HL-60 (cell line): ENCODE measurements at regions not wholly inside any gene's neighbourhood (a gene's known extent, or its start where the extent isn't known, plus 50 kb on each side); places are given as distances from the start of the nearest gene placed in this dataset.

ENCODE experiments used
- DNase-seq, 2 experiments: peaks; one replicate each; pipeline ENCODE4 v3.0.0-alpha.2; 2010 to 2020; ENCODE audit warnings: low read depth in 1 of 2, low spot score in 1 of 2
- H3K27ac ChIP-seq: fragments of 250-450 bp; sonication (Bioruptor Pico); replicated peaks from 2 replicates; pipeline ENCODE4 v1.5.1; 2020; ENCODE audit warnings: mild to moderate bottlenecking, moderate library complexity
- H3K27me3 ChIP-seq: fragments of 250-450 bp; sonication (Bioruptor Pico); 2 replicates; pipeline ENCODE4 v1.5.1; 2021; ENCODE audit warnings: mild to moderate bottlenecking, moderate library complexity; ENCODE audit not compliant: insufficient read depth, poor library complexity, severe bottlenecking
- H3K4me3 ChIP-seq: replicated peaks from 2 replicates; pipeline ENCODE4 v1.5.1; 2011; ENCODE audit warnings: mild to moderate bottlenecking, control low read depth, low read length; ENCODE audit not compliant: insufficient read depth
- GABPA ChIP-seq: IDR thresholded peaks from 2 replicates; pipeline ENCODE4 v1.6.1; 2012; ENCODE audit warnings: low read depth
- POLR2AphosphoS5 ChIP-seq: IDR thresholded peaks from 2 replicates; pipeline ENCODE4 v1.6.1; 2012; ENCODE audit warnings: low read depth
- SPI1 ChIP-seq: IDR thresholded peaks from 2 replicates; pipeline ENCODE4 v1.6.1; 2012; ENCODE audit warnings: low read depth, mild to moderate bottlenecking, borderline replicate concordance
- TF ChIP-seq, protein P1 (sequence below): IDR thresholded peaks from one replicate; pipeline ENCODE4 v1.5.1; 2011; ENCODE audit warnings: low read length, control low read depth, inconsistent platforms; ENCODE audit not compliant: insufficient read depth
- TF ChIP-seq, protein P2 (sequence below): IDR thresholded peaks from 2 replicates; pipeline ENCODE4 v1.6.1; 2012; ENCODE audit warnings: low read depth; ENCODE audit not compliant: insufficient replicate concordance

DNA sequence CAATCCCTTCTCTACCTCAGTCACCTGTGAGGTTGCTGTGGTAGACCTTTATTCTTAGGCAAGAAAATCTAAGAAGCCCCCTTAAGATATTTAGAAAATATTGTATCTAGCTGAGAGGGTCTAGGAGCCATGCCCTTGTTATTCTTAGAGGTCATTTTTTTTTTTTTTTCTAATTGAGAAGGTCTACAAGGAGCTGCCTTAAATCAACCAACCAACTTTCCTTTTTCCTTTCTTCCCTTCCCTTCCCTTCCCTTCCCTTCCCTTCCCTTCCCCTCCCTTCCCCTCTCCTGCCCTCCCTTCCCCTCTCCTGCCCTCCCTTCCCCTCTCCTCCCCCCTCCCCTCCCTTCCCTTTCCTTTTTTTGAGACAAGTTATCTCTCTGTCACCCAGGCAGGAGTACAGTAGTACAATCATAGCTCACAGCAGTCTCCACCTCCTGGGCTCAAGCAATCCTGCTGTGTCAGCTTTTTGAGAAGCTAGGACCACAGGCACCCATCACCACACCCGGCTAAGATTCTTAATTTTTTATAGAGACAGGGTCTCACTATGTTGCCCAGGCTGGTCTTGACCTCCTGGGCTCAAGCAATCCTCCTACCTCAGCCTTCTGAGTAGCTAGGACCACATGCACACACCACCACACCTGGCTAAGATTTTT lies 668.4 kb upstream of the FBXO33 start:
- no peak overlapping the region for H3K4me3 ChIP-seq
- H3K27ac ChIP-seq, result no peak overlapping the region
- DNase-seq, result no peak
- TF ChIP-seq, protein P1, sequence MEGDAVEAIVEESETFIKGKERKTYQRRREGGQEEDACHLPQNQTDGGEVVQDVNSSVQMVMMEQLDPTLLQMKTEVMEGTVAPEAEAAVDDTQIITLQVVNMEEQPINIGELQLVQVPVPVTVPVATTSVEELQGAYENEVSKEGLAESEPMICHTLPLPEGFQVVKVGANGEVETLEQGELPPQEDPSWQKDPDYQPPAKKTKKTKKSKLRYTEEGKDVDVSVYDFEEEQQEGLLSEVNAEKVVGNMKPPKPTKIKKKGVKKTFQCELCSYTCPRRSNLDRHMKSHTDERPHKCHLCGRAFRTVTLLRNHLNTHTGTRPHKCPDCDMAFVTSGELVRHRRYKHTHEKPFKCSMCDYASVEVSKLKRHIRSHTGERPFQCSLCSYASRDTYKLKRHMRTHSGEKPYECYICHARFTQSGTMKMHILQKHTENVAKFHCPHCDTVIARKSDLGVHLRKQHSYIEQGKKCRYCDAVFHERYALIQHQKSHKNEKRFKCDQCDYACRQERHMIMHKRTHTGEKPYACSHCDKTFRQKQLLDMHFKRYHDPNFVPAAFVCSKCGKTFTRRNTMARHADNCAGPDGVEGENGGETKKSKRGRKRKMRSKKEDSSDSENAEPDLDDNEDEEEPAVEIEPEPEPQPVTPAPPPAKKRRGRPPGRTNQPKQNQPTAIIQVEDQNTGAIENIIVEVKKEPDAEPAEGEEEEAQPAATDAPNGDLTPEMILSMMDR, result no peak
- TF ChIP-seq, protein P2, sequence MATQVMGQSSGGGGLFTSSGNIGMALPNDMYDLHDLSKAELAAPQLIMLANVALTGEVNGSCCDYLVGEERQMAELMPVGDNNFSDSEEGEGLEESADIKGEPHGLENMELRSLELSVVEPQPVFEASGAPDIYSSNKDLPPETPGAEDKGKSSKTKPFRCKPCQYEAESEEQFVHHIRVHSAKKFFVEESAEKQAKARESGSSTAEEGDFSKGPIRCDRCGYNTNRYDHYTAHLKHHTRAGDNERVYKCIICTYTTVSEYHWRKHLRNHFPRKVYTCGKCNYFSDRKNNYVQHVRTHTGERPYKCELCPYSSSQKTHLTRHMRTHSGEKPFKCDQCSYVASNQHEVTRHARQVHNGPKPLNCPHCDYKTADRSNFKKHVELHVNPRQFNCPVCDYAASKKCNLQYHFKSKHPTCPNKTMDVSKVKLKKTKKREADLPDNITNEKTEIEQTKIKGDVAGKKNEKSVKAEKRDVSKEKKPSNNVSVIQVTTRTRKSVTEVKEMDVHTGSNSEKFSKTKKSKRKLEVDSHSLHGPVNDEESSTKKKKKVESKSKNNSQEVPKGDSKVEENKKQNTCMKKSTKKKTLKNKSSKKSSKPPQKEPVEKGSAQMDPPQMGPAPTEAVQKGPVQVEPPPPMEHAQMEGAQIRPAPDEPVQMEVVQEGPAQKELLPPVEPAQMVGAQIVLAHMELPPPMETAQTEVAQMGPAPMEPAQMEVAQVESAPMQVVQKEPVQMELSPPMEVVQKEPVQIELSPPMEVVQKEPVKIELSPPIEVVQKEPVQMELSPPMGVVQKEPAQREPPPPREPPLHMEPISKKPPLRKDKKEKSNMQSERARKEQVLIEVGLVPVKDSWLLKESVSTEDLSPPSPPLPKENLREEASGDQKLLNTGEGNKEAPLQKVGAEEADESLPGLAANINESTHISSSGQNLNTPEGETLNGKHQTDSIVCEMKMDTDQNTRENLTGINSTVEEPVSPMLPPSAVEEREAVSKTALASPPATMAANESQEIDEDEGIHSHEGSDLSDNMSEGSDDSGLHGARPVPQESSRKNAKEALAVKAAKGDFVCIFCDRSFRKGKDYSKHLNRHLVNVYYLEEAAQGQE, result no peak
- no peak for TF ChIP-seq POLR2AphosphoS5
- TF ChIP-seq GABPA, result no peak
- TF ChIP-seq SPI1, result no peak
- H3K27me3 ChIP-seq, result no peaks in the 10 kb centered on the region

DNA sequence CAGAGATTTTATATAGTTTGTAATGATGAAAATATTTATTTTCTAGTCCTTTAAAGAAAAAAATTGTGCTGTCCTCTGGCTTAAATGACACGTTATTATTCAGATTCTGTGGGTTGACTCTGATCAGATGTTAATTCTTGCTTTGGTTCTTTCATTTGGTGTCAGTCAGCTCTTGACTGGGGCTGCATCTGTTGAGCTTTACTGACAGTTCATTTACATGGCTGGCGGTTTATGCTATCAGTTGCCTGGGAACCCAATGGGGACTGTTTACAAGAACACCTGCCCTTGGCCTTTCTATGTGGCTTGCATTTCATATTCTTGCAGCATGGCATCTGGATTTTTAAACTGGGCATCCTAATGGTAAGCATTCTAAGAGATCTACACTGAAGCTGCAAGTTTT lies 667.1 kb upstream of the FBXO33 start:
- no peaks in the 10 kb centered on the region for H3K27me3 ChIP-seq
- no peak overlapping the region for H3K27ac ChIP-seq
- DNase-seq, result no peak
- TF ChIP-seq, protein P1, result no peak
- no peak for TF ChIP-seq POLR2AphosphoS5
- no peak for TF ChIP-seq GABPA
- TF ChIP-seq, protein P2, result no peak
- no peak for TF ChIP-seq SPI1
- H3K4me3 ChIP-seq, result no peak overlapping the region

DNA sequence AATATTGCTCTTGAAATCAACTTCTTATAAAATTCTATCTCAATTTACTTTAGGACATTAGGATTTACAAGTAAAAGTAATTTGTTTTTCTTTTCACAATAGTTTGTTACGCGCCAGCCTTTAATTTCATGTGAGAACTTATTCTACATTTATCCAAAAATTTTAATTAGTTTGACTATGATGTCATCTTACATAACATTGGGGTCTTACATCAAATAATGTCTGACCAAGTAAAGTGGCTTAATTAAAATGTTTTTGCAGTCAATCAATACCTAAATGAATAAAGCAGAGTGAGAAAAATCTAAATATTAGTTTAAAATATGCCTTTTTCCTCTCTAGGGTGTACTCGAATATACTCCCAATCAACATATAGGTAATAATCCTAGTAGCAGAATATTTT lies 666.2 kb upstream of the FBXO33 start:
- Histone ChIP-seq H3K27me3 (no peaks in the 10 kb centered on the region), H3K27ac (no peak overlapping the region), H3K4me3 (no peak overlapping the region)
- TF ChIP-seq GABPA (no peak), SPI1 (no peak), POLR2AphosphoS5 (no peak)
- TF ChIP-seq, protein P1, result no peak
- TF ChIP-seq, protein P2, result no peak
- no peak for DNase-seq
